Osteoblast (primary cell): ENCODE measurements at regions not wholly inside any gene's neighbourhood (a gene's known extent, or its start where the extent isn't known, plus 50 kb on each side); places are given as distances from the start of the nearest gene placed in this dataset.

Experiments
- DNase-seq: peaks from one replicate; pipeline ENCODE4 v3.0.0; 2011; ENCODE audit warnings: low spot score, mixed read lengths; ENCODE audit not compliant: insufficient read length; ENCODE audit errors: missing footprints
- H2AFZ ChIP-seq: 2 replicates; pipeline ENCODE4 v1.6.0; 2011; ENCODE audit warnings: mild to moderate bottlenecking, low read length
- H3K27ac ChIP-seq: 2 replicates; pipeline ENCODE4 v1.5.1; 2011; ENCODE audit warnings: mild to moderate bottlenecking, low read depth, low read length, moderate library complexity
- H3K27me3 ChIP-seq: 2 replicates; pipeline ENCODE4 v1.6.0; 2012; ENCODE audit warnings: mild to moderate bottlenecking, control low read depth, inconsistent platforms, low read length, moderate library complexity; ENCODE audit not compliant: insufficient read depth
- H3K36me3 ChIP-seq: 2 replicates; pipeline ENCODE4 v1.5.1; 2011; ENCODE audit warnings: mild to moderate bottlenecking, low read length, control low read depth, moderate library complexity; ENCODE audit not compliant: insufficient read depth
- H3K4me1 ChIP-seq: 2 replicates; pipeline ENCODE4 v1.5.1; 2011; ENCODE audit warnings: mild to moderate bottlenecking, low read length, control low read depth, moderate library complexity; ENCODE audit not compliant: insufficient read depth
- H3K4me2 ChIP-seq: 2 replicates; pipeline ENCODE4 v1.6.0; 2011; ENCODE audit warnings: mild to moderate bottlenecking, low read length; ENCODE audit not compliant: insufficient read depth
- H3K4me3 ChIP-seq: fragments of 200-600 bp; sonication (generic); 3 replicates; pipeline ENCODE4 v1.5.1; 2012; ENCODE audit warnings: mild to moderate bottlenecking, low read length, inconsistent platforms; ENCODE audit not compliant: insufficient read depth
- H3K79me2 ChIP-seq: 2 replicates; pipeline ENCODE4 v1.6.0; 2012; ENCODE audit warnings: mild to moderate bottlenecking, low read length, control low read depth, inconsistent platforms; ENCODE audit not compliant: insufficient read depth
- H3K9me3 ChIP-seq: 2 replicates; pipeline ENCODE4 v1.5.1; 2011; ENCODE audit warnings: low read depth, low read length, control low read depth
- H4K20me1 ChIP-seq: 2 replicates; pipeline ENCODE4 v1.6.0; 2012; ENCODE audit warnings: mild to moderate bottlenecking, low read length, control low read depth; ENCODE audit not compliant: insufficient read depth
- TF ChIP-seq, protein P1 (sequence below): IDR thresholded peaks from 2 replicates; pipeline ENCODE4 v1.5.1; 2011; ENCODE audit warnings: mild to moderate bottlenecking, low read depth, low read length, moderate library complexity; ENCODE audit errors: extremely low read depth

DNA sequence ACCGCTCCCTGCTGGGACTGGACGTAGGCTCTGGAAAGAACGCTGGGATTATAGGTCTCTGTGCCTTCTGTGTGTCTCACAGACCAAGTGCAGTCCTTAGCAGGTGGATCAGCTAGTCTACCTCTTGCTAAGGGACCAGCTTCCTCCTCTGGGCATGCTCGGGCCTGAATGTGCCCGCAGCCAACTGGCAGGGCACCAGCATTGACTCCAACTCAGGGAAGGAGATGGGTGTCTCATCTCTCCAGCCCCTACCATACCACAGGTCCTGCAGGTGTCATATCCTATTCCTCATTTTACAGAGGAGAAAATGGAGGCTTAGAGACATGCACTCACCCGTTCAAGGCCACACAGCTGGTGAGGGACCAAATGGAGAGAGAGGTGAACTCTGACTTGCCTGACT, 340.2 kb downstream of the PTPRU start:
- Histone ChIP-seq H3K9me3 (no peaks in the 10 kb centered on the region), H3K27ac (no peak overlapping the region), H3K79me2 (no peaks in the 10 kb centered on the region), H3K27me3 (peaks cover 3% of the 10 kb centered on the region), H3K36me3 (no peaks in the 10 kb centered on the region), H3K4me2 (no peak overlapping the region), H3K4me3 (no peak overlapping the region), H4K20me1 (no peaks in the 10 kb centered on the region), H3K4me1 (peaks cover 8% of the 10 kb centered on the region), H2AFZ (no peak overlapping the region)
- no peak for DNase-seq
- TF ChIP-seq, protein P1, sequence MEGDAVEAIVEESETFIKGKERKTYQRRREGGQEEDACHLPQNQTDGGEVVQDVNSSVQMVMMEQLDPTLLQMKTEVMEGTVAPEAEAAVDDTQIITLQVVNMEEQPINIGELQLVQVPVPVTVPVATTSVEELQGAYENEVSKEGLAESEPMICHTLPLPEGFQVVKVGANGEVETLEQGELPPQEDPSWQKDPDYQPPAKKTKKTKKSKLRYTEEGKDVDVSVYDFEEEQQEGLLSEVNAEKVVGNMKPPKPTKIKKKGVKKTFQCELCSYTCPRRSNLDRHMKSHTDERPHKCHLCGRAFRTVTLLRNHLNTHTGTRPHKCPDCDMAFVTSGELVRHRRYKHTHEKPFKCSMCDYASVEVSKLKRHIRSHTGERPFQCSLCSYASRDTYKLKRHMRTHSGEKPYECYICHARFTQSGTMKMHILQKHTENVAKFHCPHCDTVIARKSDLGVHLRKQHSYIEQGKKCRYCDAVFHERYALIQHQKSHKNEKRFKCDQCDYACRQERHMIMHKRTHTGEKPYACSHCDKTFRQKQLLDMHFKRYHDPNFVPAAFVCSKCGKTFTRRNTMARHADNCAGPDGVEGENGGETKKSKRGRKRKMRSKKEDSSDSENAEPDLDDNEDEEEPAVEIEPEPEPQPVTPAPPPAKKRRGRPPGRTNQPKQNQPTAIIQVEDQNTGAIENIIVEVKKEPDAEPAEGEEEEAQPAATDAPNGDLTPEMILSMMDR: no peak

GRCh38 chr1:29575826-29576225, 339.5 kb downstream of the PTPRU start:
- Histone ChIP-seq H2AFZ (no peak overlapping the region), H3K27me3 (peaks cover 3% of the 10 kb centered on the region), H3K36me3 (no peaks in the 10 kb centered on the region), H3K79me2 (no peaks in the 10 kb centered on the region), H4K20me1 (no peaks in the 10 kb centered on the region), H3K4me2 (no peak overlapping the region), H3K27ac (no peak overlapping the region), H3K9me3 (no peaks in the 10 kb centered on the region), H3K4me3 (no peak overlapping the region), H3K4me1 (peaks cover 12% of the 10 kb centered on the region)
- TF ChIP-seq, protein P1: no peak
- DNase-seq: no peak

DNA sequence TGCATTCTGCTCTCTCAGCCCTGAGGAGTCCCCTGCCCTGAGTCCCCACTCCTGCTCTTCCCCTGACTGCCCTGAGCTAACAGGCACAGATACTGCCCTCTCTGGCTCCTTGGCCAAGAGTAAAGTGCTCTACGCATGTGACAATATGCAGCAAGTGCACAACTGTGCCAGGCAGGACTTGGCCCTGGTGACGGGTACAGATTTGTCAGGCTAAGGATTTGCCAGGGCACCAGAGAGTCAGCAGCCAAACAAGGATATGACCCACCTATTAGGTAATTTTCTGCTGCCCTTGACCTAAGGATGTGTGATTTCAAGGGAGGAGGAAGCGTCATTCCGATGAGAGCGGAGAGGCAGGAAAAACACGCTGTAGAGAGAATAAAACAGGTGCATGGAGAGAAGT, 339.0 kb downstream of the PTPRU start:
- no peaks in the 10 kb centered on the region for H3K36me3 ChIP-seq
- H3K79me2 ChIP-seq: no peaks in the 10 kb centered on the region
- TF ChIP-seq, protein P1: no peak
- peaks cover 18% of the 10 kb centered on the region for H3K4me1 ChIP-seq
- H4K20me1 ChIP-seq: no peaks in the 10 kb centered on the region
- no peak for DNase-seq
- H3K27ac ChIP-seq: no peak overlapping the region
- H3K9me3 ChIP-seq: no peaks in the 10 kb centered on the region
- H3K4me3 ChIP-seq: no peak overlapping the region
- no peak overlapping the region for H3K4me2 ChIP-seq
- peaks cover 3% of the 10 kb centered on the region for H3K27me3 ChIP-seq
- no peak overlapping the region for H2AFZ ChIP-seq

GRCh38 chr1:29574871-29575270, 338.5 kb downstream of the PTPRU start:
- H3K4me2 ChIP-seq: no peak overlapping the region
- TF ChIP-seq, protein P1: no peak
- peaks cover 18% of the 10 kb centered on the region for H3K4me1 ChIP-seq
- H3K4me3 ChIP-seq: no peak overlapping the region
- no peak overlapping the region for H3K27ac ChIP-seq
- DNase-seq: no peak
- H3K79me2 ChIP-seq: no peaks in the 10 kb centered on the region
- no peak overlapping the region for H2AFZ ChIP-seq
- peaks cover 3% of the 10 kb centered on the region for H3K27me3 ChIP-seq
- H3K36me3 ChIP-seq: no peaks in the 10 kb centered on the region
- H4K20me1 ChIP-seq: no peaks in the 10 kb centered on the region
- no peaks in the 10 kb centered on the region for H3K9me3 ChIP-seq
